ENCODE measurements at regions not wholly inside any gene's neighbourhood (a gene's known extent, or its start where the extent isn't known, plus 50 kb on each side); places are given as distances from the start of the nearest gene placed in this dataset.
"Not testable (repeated sequence)": the region's sequence is repeated elsewhere in the genome, so short reads cannot be mapped to it uniquely, and the experiment has no call there.

GRCh38 chr18:14935210-14935609, 187.2 kb downstream of the ANKRD30B start:
- DNase-seq (ENCODE audit: low spot score): no peak

- no peak for DNase-seq (ENCODE audit: low spot score)
Measured at GRCh38 chr18:14936313-14936712, 188.3 kb downstream of the ANKRD30B start.

- DNase-seq (ENCODE audit: low spot score): no peak
Measured at GRCh38 chr18:14937271-14937670, 189.3 kb downstream of the ANKRD30B start.

- no peak for DNase-seq (ENCODE audit: low spot score)
Measured at GRCh38 chr18:14939141-14939540, 191.2 kb downstream of the ANKRD30B start.

- DNase-seq (ENCODE audit: low spot score): not testable (repeated sequence)
Measured at GRCh38 chr18:14940106-14940505, 192.1 kb downstream of the ANKRD30B start.

- DNase-seq (ENCODE audit: low spot score): no peak
Measured at GRCh38 chr18:14940735-14941134, 192.8 kb downstream of the ANKRD30B start.

GRCh38 chr18:14941256-14941655, 193.3 kb downstream of the ANKRD30B start:
- DNase-seq (ENCODE audit: low spot score): peak; percentile 81

- peak; percentile 65 for DNase-seq (ENCODE audit: low spot score)
Measured at GRCh38 chr18:14941792-14942191, 193.8 kb downstream of the ANKRD30B start.

GRCh38 chr18:14942275-14942674, 194.3 kb downstream of the ANKRD30B start:
- DNase-seq (ENCODE audit: low spot score): peak; percentile 73

- peak; percentile 83 for DNase-seq (ENCODE audit: low spot score)
Measured at GRCh38 chr18:14943486-14943885, 195.5 kb downstream of the ANKRD30B start.

- DNase-seq (ENCODE audit: low spot score): peak; percentile 84
Measured at GRCh38 chr18:14943967-14944636, 196.1 kb downstream of the ANKRD30B start.

GRCh38 chr18:14944838-14945237, 196.9 kb downstream of the ANKRD30B start:
- no peak for DNase-seq (ENCODE audit: low spot score)

GRCh38 chr18:14945286-14945685, 197.3 kb downstream of the ANKRD30B start:
- peak; percentile 35 for DNase-seq (ENCODE audit: low spot score)

- peak; percentile 74 for DNase-seq (ENCODE audit: low spot score)
Measured at GRCh38 chr18:14945984-14946383, 198.0 kb downstream of the ANKRD30B start.

GRCh38 chr18:14946741-14947470, 198.9 kb downstream of the ANKRD30B start:
- DNase-seq (ENCODE audit: low spot score): peak; percentile 79

GRCh38 chr18:14947482-14948162, 199.7 kb downstream of the ANKRD30B start:
- peak; percentile 67 for DNase-seq (ENCODE audit: low spot score)

- DNase-seq (ENCODE audit: low spot score): no peak
Measured at GRCh38 chr18:14948163-14948540, 200.2 kb downstream of the ANKRD30B start.

GRCh38 chr18:14949800-14950664, 202.1 kb downstream of the ANKRD30B start:
- DNase-seq (ENCODE audit: low spot score): no peak

GRCh38 chr18:14952444-14953077, 204.6 kb downstream of the ANKRD30B start:
- not testable (repeated sequence) for DNase-seq (ENCODE audit: low spot score)

- DNase-seq (ENCODE audit: low spot score): no peak
Measured at GRCh38 chr18:14958701-14959100, 210.7 kb downstream of the ANKRD30B start.

- no peak for DNase-seq (ENCODE audit: low spot score)
Measured at GRCh38 chr18:14959550-14959949, 211.6 kb downstream of the ANKRD30B start.

All from mesenteric fat pad (tissue), 1 donor.